Chondrocyte (in vitro differentiated cells): ENCODE measurements at regions not wholly inside any gene's neighbourhood (a gene's known extent, or its start where the extent isn't known, plus 50 kb on each side); places are given as distances from the start of the nearest gene placed in this dataset.
"Not testable (repeated sequence)": the region's sequence is repeated elsewhere in the genome, so short reads cannot be mapped to it uniquely, and the experiment has no call there.

Experiments used
- DNase-seq: peaks from one replicate; pipeline ENCODE4 v3.0.0; 2021; ENCODE audit warnings: mixed read lengths, low spot score
- H3K27ac Mint-ChIP-seq: one replicate; pipeline ENCODE4 v1.8.0; 2021; ENCODE audit warnings: mild to moderate bottlenecking, moderate library complexity, mixed read lengths; ENCODE audit not compliant: unreplicated experiment
- H3K27me3 Mint-ChIP-seq: 2 replicates; pipeline ENCODE4 v1.8.0; 2021; ENCODE audit warnings: low read depth, mixed read lengths
- H3K36me3 Mint-ChIP-seq: 2 replicates; pipeline ENCODE4 v1.8.0; 2021; ENCODE audit warnings: low read depth, mixed read lengths
- H3K4me1 Mint-ChIP-seq: 2 replicates; pipeline ENCODE4 v1.8.0; 2021; ENCODE audit warnings: low read depth, mild to moderate bottlenecking, mixed read lengths
- H3K4me3 Mint-ChIP-seq: one replicate; pipeline ENCODE4 v1.8.0; 2021; ENCODE audit warnings: mild to moderate bottlenecking, moderate library complexity, mixed read lengths; ENCODE audit not compliant: unreplicated experiment
- H3K9me3 Mint-ChIP-seq: 2 replicates; pipeline ENCODE4 v1.8.0; 2021; ENCODE audit warnings: low read depth, mixed read lengths
- TF ChIP-seq, protein P1 (sequence below): fragments of 200-600 bp; sonication (generic); IDR thresholded peaks from 2 replicates; pipeline ENCODE4 v1.5.0; 2021; ENCODE audit warnings: antibody characterized with exemption, mild to moderate bottlenecking, moderate library complexity

GRCh38 chr2:142796588-142796987 is 80.9 kb upstream of the KYNU start:
- Mint-ChIP-seq H3K4me3 (no peak overlapping the region), H3K4me1 (peaks cover 4% of the 10 kb centered on the region), H3K9me3 (peaks cover 4% of the 10 kb centered on the region), H3K27ac (no peak overlapping the region), H3K36me3 (no peaks in the 10 kb centered on the region), H3K27me3 (no peaks in the 10 kb centered on the region)
- DNase-seq = no peak
- TF ChIP-seq, protein P1, sequence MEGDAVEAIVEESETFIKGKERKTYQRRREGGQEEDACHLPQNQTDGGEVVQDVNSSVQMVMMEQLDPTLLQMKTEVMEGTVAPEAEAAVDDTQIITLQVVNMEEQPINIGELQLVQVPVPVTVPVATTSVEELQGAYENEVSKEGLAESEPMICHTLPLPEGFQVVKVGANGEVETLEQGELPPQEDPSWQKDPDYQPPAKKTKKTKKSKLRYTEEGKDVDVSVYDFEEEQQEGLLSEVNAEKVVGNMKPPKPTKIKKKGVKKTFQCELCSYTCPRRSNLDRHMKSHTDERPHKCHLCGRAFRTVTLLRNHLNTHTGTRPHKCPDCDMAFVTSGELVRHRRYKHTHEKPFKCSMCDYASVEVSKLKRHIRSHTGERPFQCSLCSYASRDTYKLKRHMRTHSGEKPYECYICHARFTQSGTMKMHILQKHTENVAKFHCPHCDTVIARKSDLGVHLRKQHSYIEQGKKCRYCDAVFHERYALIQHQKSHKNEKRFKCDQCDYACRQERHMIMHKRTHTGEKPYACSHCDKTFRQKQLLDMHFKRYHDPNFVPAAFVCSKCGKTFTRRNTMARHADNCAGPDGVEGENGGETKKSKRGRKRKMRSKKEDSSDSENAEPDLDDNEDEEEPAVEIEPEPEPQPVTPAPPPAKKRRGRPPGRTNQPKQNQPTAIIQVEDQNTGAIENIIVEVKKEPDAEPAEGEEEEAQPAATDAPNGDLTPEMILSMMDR = no peak

DNA sequence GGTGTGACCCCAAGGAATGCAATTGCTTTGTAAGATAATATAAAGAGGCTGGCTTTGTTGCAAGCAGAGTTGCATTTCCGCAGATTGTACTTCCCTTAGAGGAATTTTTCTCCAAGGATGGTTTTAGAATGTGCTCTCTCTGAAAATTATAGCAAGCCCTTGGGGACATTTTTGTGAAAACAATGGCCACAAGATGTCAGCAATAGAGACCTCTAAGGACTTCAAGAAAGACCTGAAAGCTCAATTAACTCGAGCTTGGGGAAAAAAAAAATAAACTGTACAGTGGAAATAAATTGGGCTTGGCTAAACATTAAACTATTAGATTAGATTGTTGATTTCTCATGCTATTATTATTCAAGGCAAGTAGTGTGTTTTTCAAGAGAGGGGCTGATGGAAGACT is 81.3 kb upstream of the KYNU start:
- Mint-ChIP-seq H3K4me1 (peaks cover 4% of the 10 kb centered on the region), H3K27ac (no peak overlapping the region), H3K27me3 (no peaks in the 10 kb centered on the region), H3K36me3 (no peaks in the 10 kb centered on the region), H3K9me3 (peaks cover 4% of the 10 kb centered on the region), H3K4me3 (no peak overlapping the region)
- no peak for DNase-seq
- TF ChIP-seq, protein P1 = peak; percentile 38

DNA sequence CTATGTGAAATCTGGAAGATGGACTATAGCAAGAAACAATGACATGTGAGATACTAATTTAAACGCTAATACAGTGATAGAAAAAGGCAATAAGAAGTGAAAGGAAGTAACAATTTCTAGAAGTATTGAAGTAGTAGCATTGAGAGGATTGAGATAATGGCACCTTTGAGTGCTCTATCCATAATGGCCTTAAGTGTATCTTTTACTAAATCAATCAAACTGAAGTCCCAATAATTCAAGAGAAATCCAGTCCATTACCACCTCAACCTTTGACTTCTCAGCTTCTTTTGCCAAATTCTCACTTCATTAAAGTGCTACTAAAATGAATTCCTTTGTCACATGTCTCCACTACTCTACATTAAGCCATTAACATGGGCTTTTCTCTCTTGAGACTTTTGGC is 82.6 kb upstream of the KYNU start:
- TF ChIP-seq, protein P1 = no peak
- Mint-ChIP-seq H3K4me3 (no peak overlapping the region), H3K9me3 (peaks cover 7% of the 10 kb centered on the region), H3K27me3 (no peaks in the 10 kb centered on the region), H3K4me1 (peaks cover 4% of the 10 kb centered on the region), H3K36me3 (no peaks in the 10 kb centered on the region), H3K27ac (no peak overlapping the region)
- DNase-seq = no peak

GRCh38 chr2:142792328-142792727 is 85.1 kb upstream of the KYNU start:
- H3K9me3 Mint-ChIP-seq, H3K36me3 Mint-ChIP-seq, H3K27ac Mint-ChIP-seq, H3K27me3 Mint-ChIP-seq, H3K4me3 Mint-ChIP-seq, H3K4me1 Mint-ChIP-seq, DNase-seq: not testable (repeated sequence)

GRCh38 chr2:142791335-142791734 is 86.1 kb upstream of the KYNU start:
- Mint-ChIP-seq H3K4me1 (peaks cover 2% of the 10 kb centered on the region), H3K9me3 (peaks cover 7% of the 10 kb centered on the region), H3K36me3 (no peaks in the 10 kb centered on the region), H3K27me3 (no peaks in the 10 kb centered on the region), H3K27ac (no peak overlapping the region), H3K4me3 (no peak overlapping the region)
- TF ChIP-seq, protein P1 = no peak
- no peak for DNase-seq

DNA sequence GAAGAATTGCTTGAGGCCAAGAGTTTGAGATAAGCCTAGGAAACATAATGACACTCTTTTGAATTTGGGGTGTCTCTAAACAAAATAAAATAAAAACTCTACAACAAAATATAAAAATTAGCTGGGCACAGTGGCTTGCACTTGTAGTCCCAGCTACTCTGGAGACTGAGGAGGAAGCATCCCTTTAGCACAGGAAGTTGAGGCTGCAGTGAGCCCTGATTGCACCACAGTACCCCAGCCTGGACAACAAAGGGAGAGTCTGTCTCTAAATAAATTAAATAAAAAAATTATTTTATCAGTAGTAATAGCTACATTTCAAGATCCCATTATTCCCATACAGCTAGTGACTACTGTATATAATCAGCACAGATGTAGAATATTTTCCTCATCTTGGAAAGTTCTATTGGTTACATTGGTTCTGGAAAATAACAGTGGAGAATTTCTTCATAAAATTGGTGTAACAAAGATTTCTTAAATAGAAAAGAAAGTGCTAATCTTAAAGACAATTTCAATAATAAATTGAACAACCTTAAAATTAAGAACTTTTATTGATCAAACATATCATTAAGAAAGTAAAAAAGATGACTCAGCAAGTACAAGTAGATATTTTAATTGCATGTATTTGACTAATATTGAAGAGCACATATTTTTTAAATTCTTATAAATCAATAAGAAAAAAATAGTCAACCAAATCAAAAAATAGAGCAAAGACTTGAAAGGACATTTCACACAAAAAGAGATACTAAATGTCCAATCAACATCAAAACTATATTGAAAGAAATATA is 90.4 kb upstream of the KYNU start:
- no peak for DNase-seq
- TF ChIP-seq, protein P1 = no peak
- Mint-ChIP-seq H3K4me1 (no peaks in the 10 kb centered on the region), H3K36me3 (no peaks in the 10 kb centered on the region), H3K27ac (no peak overlapping the region), H3K9me3 (peaks cover 3% of the 10 kb centered on the region), H3K4me3 (no peak overlapping the region), H3K27me3 (no peaks in the 10 kb centered on the region)
